DMS53 (cell line): ENCODE measurements at regions not wholly inside any gene's neighbourhood (a gene's known extent, or its start where the extent isn't known, plus 50 kb on each side); places are given as distances from the start of the nearest gene placed in this dataset.
"Not testable (repeated sequence)": the region's sequence is repeated elsewhere in the genome, so short reads cannot be mapped to it uniquely, and the experiment has no call there.

ENCODE experiments used
- DNase-seq: peaks from one replicate; lab custom pipeline; 2025; lab: John Stamatoyannopoulos, UW

GRCh38 chr2:181737302-181737701, 57.0 kb upstream of the NEUROD1 start:
- not testable (repeated sequence) for DNase-seq

GRCh38 chr2:181738074-181738473, 57.8 kb upstream of the NEUROD1 start:
- DNase-seq, result peak; percentile 58

GRCh38 chr2:181738563-181738962, 58.2 kb upstream of the NEUROD1 start:
- peak; percentile 31 for DNase-seq

- DNase-seq, result no peak
Observed at GRCh38 chr2:181741756-181742155, 61.4 kb upstream of the NEUROD1 start.

- DNase-seq, result no peak
Observed at GRCh38 chr2:181742361-181742760, 62.0 kb upstream of the NEUROD1 start.

- DNase-seq, result peak; percentile 84
Observed at GRCh38 chr2:181742922-181743722, 62.8 kb upstream of the NEUROD1 start.

GRCh38 chr2:181743723-181744031, 63.4 kb upstream of the NEUROD1 start:
- DNase-seq, result no peak

GRCh38 chr2:181745796-181746540, 65.7 kb upstream of the NEUROD1 start:
- no peak for DNase-seq

- DNase-seq, result peak; percentile 32
Observed at GRCh38 chr2:181746844-181747243, 66.5 kb upstream of the NEUROD1 start.

- no peak for DNase-seq
Observed at GRCh38 chr2:181750305-181750704, 70.0 kb upstream of the NEUROD1 start.

GRCh38 chr2:181751266-181752030, 71.1 kb upstream of the NEUROD1 start:
- no peak for DNase-seq

GRCh38 chr2:181752301-181752700, 72.0 kb upstream of the NEUROD1 start:
- DNase-seq, result no peak

- DNase-seq, result no peak
Observed at GRCh38 chr2:181753686-181754085, 73.4 kb upstream of the NEUROD1 start.

GRCh38 chr2:181754105-181754504, 73.8 kb upstream of the NEUROD1 start:
- no peak for DNase-seq

- DNase-seq, result no peak
Observed at GRCh38 chr2:181755181-181755580, 74.9 kb upstream of the NEUROD1 start.

- no peak for DNase-seq
Observed at GRCh38 chr2:181760521-181760920, 80.2 kb upstream of the NEUROD1 start.

- no peak for DNase-seq
Observed at GRCh38 chr2:181761175-181761574, 80.9 kb upstream of the NEUROD1 start.

GRCh38 chr2:181762000-181762399, 81.7 kb upstream of the NEUROD1 start:
- DNase-seq, result no peak

GRCh38 chr2:181762848-181763247, 82.5 kb upstream of the NEUROD1 start:
- DNase-seq, result no peak

GRCh38 chr2:181763423-181763822, 83.1 kb upstream of the NEUROD1 start:
- DNase-seq, result no peak

- no peak for DNase-seq
Observed at GRCh38 chr2:181764095-181764963, 84.0 kb upstream of the NEUROD1 start.

- DNase-seq, result peak; percentile 24
Observed at GRCh38 chr2:181766129-181766528, 85.8 kb upstream of the NEUROD1 start.
